GM12878 (cell line): ENCODE measurements at regions not wholly inside any gene's neighbourhood (a gene's known extent, or its start where the extent isn't known, plus 50 kb on each side); places are given as distances from the start of the nearest gene placed in this dataset.

Source experiments
- ATAC-seq: fragments of 200-7000 bp; cut with Tn5 transposase; 3 replicates; pipeline ENCODE4 v1.9.1; 2020; ENCODE audit warnings: mild to moderate bottlenecking, moderate library complexity
- BruUV-seq: library from RNA; stranded (reverse); fragments of 400-500 nt; replicated peaks from 2 replicates; lab custom pipeline; 2021; lab: Mats Ljungman, UMichigan
- CTCF ChIA-PET: fragments of 300-600 bp; sonication (Branson Sonifier 250); formaldehyde crosslinking; extraction: SDS; loops from one replicate; lab custom pipeline; 2021; ENCODE audit warnings: inconsistent platforms; lab: Yijun Ruan, JAX
- POLR2A ChIA-PET: fragments of 350-600 bp; formaldehyde crosslinking; extraction: SDS; loops from one replicate; lab custom pipeline; 2021; ENCODE audit warnings: inconsistent platforms; lab: Charles Lee
- RAD21 ChIA-PET: fragments of 300-600 bp; sonication (Branson Sonifier 250); formaldehyde crosslinking; loops from one replicate; lab custom pipeline; 2023; ENCODE audit warnings: antibody characterized with exemption; ENCODE audit not compliant: unreplicated experiment; lab: Charles Lee
- SMC1A ChIA-PET: fragments of 300-600 bp; sonication (Branson Sonifier 250); formaldehyde crosslinking; loops from one replicate; lab custom pipeline; 2023; ENCODE audit not compliant: unreplicated experiment, uncharacterized antibody; lab: Charles Lee
- DNase-seq: peaks from one replicate; pipeline ENCODE4 v3.0.0-alpha.2; 2011; ENCODE audit warnings: low read depth, low spot score
- FAIRE-seq: peaks from 3 replicates; lab custom pipeline; 2011; peaks lifted over from hg19 to GRCh38; lab: Jason Lieb, UNC
- H2AFZ ChIP-seq: 2 replicates; pipeline ENCODE4 v1.6.0; 2011; ENCODE audit warnings: low read depth, low read length, control low read depth; ENCODE audit not compliant: control insufficient read depth
- H3K27ac ChIP-seq: 2 replicates; pipeline ENCODE4 v1.5.1; 2011; ENCODE audit warnings: control low read depth; ENCODE audit not compliant: control insufficient read depth, insufficient read depth
- H3K27me3 ChIP-seq, 2 experiments: replicated peaks in 1 of 2; 2 replicates each; pipeline versions ENCODE4 v1.6.0 to v1.6.1; 2011; ENCODE audit warnings: low read length in 1 of 2; ENCODE audit not compliant: control insufficient read depth in 2 of 2, insufficient read depth in 2 of 2
- H3K36me3 ChIP-seq, 2 experiments: 2 replicates each; pipeline ENCODE4 v1.5.1; 2011; ENCODE audit warnings: low read length in 1 of 2; ENCODE audit not compliant: control insufficient read depth in 2 of 2, insufficient read depth in 2 of 2
- H3K4me1 ChIP-seq: 2 replicates; pipeline ENCODE4 v1.6.1; 2011; ENCODE audit warnings: mild to moderate bottlenecking, low read length, moderate library complexity, mixed read lengths; ENCODE audit not compliant: control insufficient read depth, insufficient read depth
- H3K4me2 ChIP-seq: 2 replicates; pipeline ENCODE4 v1.6.0; 2011; ENCODE audit warnings: control low read depth; ENCODE audit not compliant: control insufficient read depth, insufficient read depth
- H3K4me3 ChIP-seq: fragments of 200-600 bp; sonication (generic); 2 replicates; pipeline ENCODE4 v1.5.1; 2016
- H3K79me2 ChIP-seq: 2 replicates; pipeline ENCODE4 v1.6.0; 2011; ENCODE audit warnings: low read length; ENCODE audit not compliant: control insufficient read depth, insufficient read depth
- H3K9ac ChIP-seq: 2 replicates; pipeline ENCODE4 v1.8.0; 2011; ENCODE audit warnings: low read length, control low read depth, mixed read lengths; ENCODE audit not compliant: control insufficient read depth, insufficient read depth
- H3K9me3 ChIP-seq: replicated peaks from 3 replicates; pipeline ENCODE4 v1.5.1; 2011; ENCODE audit warnings: mild to moderate bottlenecking, low read length; ENCODE audit not compliant: control insufficient read depth, insufficient read depth
- H4K20me1 ChIP-seq: 2 replicates; pipeline ENCODE4 v1.6.0; 2011; ENCODE audit not compliant: control insufficient read depth, insufficient read depth
- BCL11A ChIP-seq: IDR thresholded peaks from 2 replicates; pipeline ENCODE4 v1.6.1; 2011; ENCODE audit warnings: low read depth, low read length
- CBFB ChIP-seq: IDR thresholded peaks from 2 replicates; pipeline ENCODE4 v1.6.1; 2016; ENCODE audit warnings: antibody characterized with exemption, low read depth
- CHD4 ChIP-seq: fragments of 200-600 bp; sonication (generic); IDR thresholded peaks from 2 replicates; pipeline ENCODE4 v1.6.1; 2016; ENCODE audit warnings: mild to moderate bottlenecking
- ETV6 ChIP-seq, 2 experiments: fragments of 450-650 bp in 1 of 2; IDR thresholded peaks in 1 of 2; conservative IDR thresholded peaks in 1 of 2; 2 replicates each; pipeline ENCODE4 v1.6.1; 2014; ENCODE audit warnings: antibody characterized with exemption in 1 of 2, borderline replicate concordance in 1 of 2, low read depth in 1 of 2, mild to moderate bottlenecking in 1 of 2, moderate library complexity in 1 of 2
- MEF2B ChIP-seq: fragments of 450-650 bp; IDR thresholded peaks from 2 replicates; pipeline ENCODE4 v1.6.1; 2018; ENCODE audit warnings: mild to moderate bottlenecking, moderate library complexity; ENCODE audit not compliant: partially characterized antibody, poor library complexity, severe bottlenecking
- MTA2 ChIP-seq: fragments of 450-650 bp; IDR thresholded peaks from 2 replicates; pipeline ENCODE4 v1.6.1; 2016; ENCODE audit warnings: low read depth, mild to moderate bottlenecking, moderate library complexity
- MYC ChIP-seq: IDR thresholded peaks from 2 replicates; pipeline ENCODE4 v1.6.1; 2011; ENCODE audit warnings: mild to moderate bottlenecking, low read length, moderate library complexity, inconsistent platforms; ENCODE audit not compliant: insufficient read depth, insufficient replicate concordance, insufficient read length, severe bottlenecking
- NRF1 ChIP-seq: conservative IDR thresholded peaks from 2 replicates; pipeline ENCODE4 v1.6.1; 2011; ENCODE audit warnings: mild to moderate bottlenecking, low read depth, low read length, improper control_type of control experiment
- PAX5 ChIP-seq: IDR thresholded peaks from 2 replicates; pipeline ENCODE4 v1.6.1; 2011; ENCODE audit warnings: low read depth, low read length, borderline replicate concordance
- SMAD5 ChIP-seq: IDR thresholded peaks from 2 replicates; pipeline ENCODE4 v1.6.1; 2016; ENCODE audit warnings: antibody characterized with exemption, low read depth
- SREBF1 ChIP-seq: IDR thresholded peaks from 2 replicates; pipeline ENCODE4 v1.6.1; 2012; ENCODE audit warnings: mild to moderate bottlenecking, low read length
- TARDBP ChIP-seq: IDR thresholded peaks from 2 replicates; pipeline ENCODE4 v1.6.1; 2016; ENCODE audit warnings: borderline replicate concordance
- WGBS: methylation state at CpG from one replicate; pipeline ENCODE4 v1.1.6; 2016; ENCODE audit warnings: low lambda C conversion rate; ENCODE audit not compliant: insufficient replicate concordance, insufficient coverage; ENCODE audit errors: missing lambda C conversion rate; 5-methylcytosine and 5-hydroxymethylcytosine counted together
- in situ Hi-C: fragments of 300-500 bp; cut with MboI; formaldehyde crosslinking; loops from 9 replicates; pipeline ENCODE4 v1.14.3; 2018; ENCODE audit warnings: mixed read lengths
- intact Hi-C: fragments of 100-400 bp; cut with micrococcal nuclease; formaldehyde crosslinking; loops from one replicate; pipeline ENCODE4 v1.14.2; 2022; ENCODE audit not compliant: unreplicated experiment
- TF ChIP-seq, protein P1 (sequence below): fragments of 450-650 bp; IDR thresholded peaks from 2 replicates; pipeline ENCODE4 v1.6.1; 2016; ENCODE audit warnings: mild to moderate bottlenecking
- TF ChIP-seq, protein P2 (sequence below): IDR thresholded peaks from 2 replicates; pipeline ENCODE4 v1.6.1; 2011; ENCODE audit warnings: borderline replicate concordance, low read depth, mild to moderate bottlenecking, moderate library complexity, mixed read lengths, low read length; ENCODE audit not compliant: insufficient read depth; ENCODE audit errors: extremely low read length

DNA sequence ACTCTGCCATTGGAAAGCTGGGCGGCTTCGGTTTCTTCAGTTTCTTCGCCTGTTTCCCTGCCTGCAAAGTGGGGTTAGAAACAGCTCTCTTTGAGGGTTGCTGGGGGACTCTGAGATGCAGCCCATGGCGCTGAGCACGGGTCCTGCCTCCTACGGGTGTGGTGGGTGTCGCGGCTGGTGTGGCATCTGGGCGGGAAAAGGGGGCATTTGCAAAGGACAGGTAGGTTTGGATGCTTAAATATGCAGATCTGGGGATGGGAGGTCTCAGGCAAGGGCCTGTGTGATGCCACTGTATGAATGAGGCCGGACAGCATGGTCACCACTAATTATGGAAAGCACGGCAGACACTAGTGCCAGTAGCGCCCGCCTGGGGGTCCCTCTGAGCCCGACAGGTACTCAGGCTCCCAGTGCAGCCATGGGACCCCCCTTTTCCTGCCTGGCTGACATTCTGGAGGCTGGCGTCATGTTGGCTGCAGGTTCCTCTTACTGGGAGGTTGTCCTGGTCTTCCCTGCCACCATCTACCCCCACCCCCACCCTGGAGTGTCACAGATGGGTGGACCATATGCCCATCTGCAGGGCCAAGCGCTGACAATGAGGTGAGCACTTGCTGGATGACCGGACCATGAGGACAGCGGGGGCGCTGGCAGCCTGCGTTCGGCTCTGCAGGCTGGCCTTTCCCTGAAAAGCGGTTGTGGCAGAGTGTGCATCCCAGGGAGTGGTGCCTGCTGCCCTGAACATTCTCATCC lies 237.7 kb downstream of the SEC14L1 start:
- no peak overlapping the region for H2AFZ ChIP-seq
- no peaks in the 10 kb centered on the region for H3K27me3 ChIP-seq
- ChIA-PET CTCF (no interaction called here), RAD21 (no interaction called here)
- no peak for ATAC-seq
- in situ Hi-C loops, result no loop called here
- no peak overlapping the region for H3K4me3 ChIP-seq
- no peak for FAIRE-seq
- H3K36me3 ChIP-seq, result peaks cover 0 to 3% of the 10 kb centered on the region in 2 experiments; a peak in 2 of 4 replicates
- peaks cover 37% of the 10 kb centered on the region for H3K79me2 ChIP-seq
- TF ChIP-seq MEF2B (no peak), SREBF1 (no peak), CBFB (no peak), NRF1 (no peak), BCL11A (no peak), ETV6 (conservative IDR thresholded peaks at IDR 0.05 in 1 of 2, IDR thresholded peaks at IDR 0.05 in 1 of 2; ENCODE audit: borderline replicate concordance in 1 of 2, low read depth in 1 of 2) (no peak), MTA2 (no peak), MYC (no peak), TARDBP (no peak), CHD4 (no peak), PAX5 (no peak), SMAD5 (no peak)
- TF ChIP-seq, protein P1, sequence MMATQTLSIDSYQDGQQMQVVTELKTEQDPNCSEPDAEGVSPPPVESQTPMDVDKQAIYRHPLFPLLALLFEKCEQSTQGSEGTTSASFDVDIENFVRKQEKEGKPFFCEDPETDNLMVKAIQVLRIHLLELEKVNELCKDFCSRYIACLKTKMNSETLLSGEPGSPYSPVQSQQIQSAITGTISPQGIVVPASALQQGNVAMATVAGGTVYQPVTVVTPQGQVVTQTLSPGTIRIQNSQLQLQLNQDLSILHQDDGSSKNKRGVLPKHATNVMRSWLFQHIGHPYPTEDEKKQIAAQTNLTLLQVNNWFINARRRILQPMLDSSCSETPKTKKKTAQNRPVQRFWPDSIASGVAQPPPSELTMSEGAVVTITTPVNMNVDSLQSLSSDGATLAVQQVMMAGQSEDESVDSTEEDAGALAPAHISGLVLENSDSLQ, result no peak
- TF ChIP-seq, protein P2, sequence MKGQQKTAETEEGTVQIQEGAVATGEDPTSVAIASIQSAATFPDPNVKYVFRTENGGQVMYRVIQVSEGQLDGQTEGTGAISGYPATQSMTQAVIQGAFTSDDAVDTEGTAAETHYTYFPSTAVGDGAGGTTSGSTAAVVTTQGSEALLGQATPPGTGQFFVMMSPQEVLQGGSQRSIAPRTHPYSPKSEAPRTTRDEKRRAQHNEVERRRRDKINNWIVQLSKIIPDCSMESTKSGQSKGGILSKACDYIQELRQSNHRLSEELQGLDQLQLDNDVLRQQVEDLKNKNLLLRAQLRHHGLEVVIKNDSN, result no peak
- TF ChIP-seq, all 136 proteins: peak for 0
- no peak for DNase-seq
- WGBS, result 86% methylated on average over 20 of the region's 22 CpGs
- ChIA-PET POLR2A (no interaction called here), SMC1A (no interaction called here)
- H3K9ac ChIP-seq, result no peak overlapping the region
- no TSS peak for BruUV-seq
- H3K4me2 ChIP-seq, result no peak overlapping the region
- intact Hi-C loops, result no loop called here
- no peaks in the 10 kb centered on the region for H3K9me3 ChIP-seq
- peaks cover 31% of the 10 kb centered on the region for H3K4me1 ChIP-seq
- peaks cover 12% of the 10 kb centered on the region for H4K20me1 ChIP-seq
- H3K27ac ChIP-seq, result no peak overlapping the region
